WTC11 (cell line): ENCODE measurements at regions not wholly inside any gene's neighbourhood (a gene's known extent, or its start where the extent isn't known, plus 50 kb on each side); places are given as distances from the start of the nearest gene placed in this dataset.

ENCODE experiments used
- ATF2 ChIP-seq: sonication (generic); formaldehyde crosslinking; IDR thresholded peaks from 2 replicates; pipeline ENCODE4 v1.8.1; 2022; ENCODE audit warnings: low read depth, missing genetic modification reagents, borderline replicate concordance
- ATF3 ChIP-seq: sonication (generic); formaldehyde crosslinking; conservative IDR thresholded peaks from 2 replicates; pipeline ENCODE4 v1.8.1; 2022; ENCODE audit warnings: mild to moderate bottlenecking, missing genetic modification reagents
- CTCF ChIP-seq: fragments of 200-600 bp; IDR thresholded peaks from 2 replicates; pipeline ENCODE4 v1.8.0; 2022; ENCODE audit warnings: antibody characterized with exemption
- EMX1 ChIP-seq: fragments of 250-450 bp; sonication (Bioruptor Pico); IDR thresholded peaks from 2 replicates; pipeline ENCODE4 v1.8.0; 2021; ENCODE audit warnings: mild to moderate bottlenecking
- ESRRA ChIP-seq: sonication (generic); formaldehyde crosslinking; IDR thresholded peaks from 2 replicates; pipeline ENCODE4 v1.8.1; 2022; ENCODE audit warnings: mild to moderate bottlenecking, missing genetic modification reagents, borderline replicate concordance
- MAX ChIP-seq: sonication (generic); formaldehyde crosslinking; IDR thresholded peaks from 2 replicates; pipeline ENCODE4 v1.8.0; 2022; ENCODE audit warnings: mild to moderate bottlenecking, missing genetic modification reagents
- NFATC4 ChIP-seq: fragments of 250-450 bp; sonication (Bioruptor Pico); IDR thresholded peaks from 2 replicates; pipeline ENCODE4 v1.9.0; 2021; ENCODE audit warnings: mild to moderate bottlenecking
- NR3C1 ChIP-seq: sonication (generic); formaldehyde crosslinking; conservative IDR thresholded peaks from 2 replicates; pipeline ENCODE4 v1.8.1; 2023; ENCODE audit warnings: low read depth, mild to moderate bottlenecking, missing genetic modification reagents
- OVOL2 ChIP-seq: fragments of 250-450 bp; sonication (Bioruptor Pico); IDR thresholded peaks from 2 replicates; pipeline ENCODE4 v1.9.0; 2021; ENCODE audit warnings: mild to moderate bottlenecking, borderline replicate concordance
- USF1 ChIP-seq: sonication (generic); formaldehyde crosslinking; IDR thresholded peaks from 2 replicates; pipeline ENCODE4 v1.8.0; 2022; ENCODE audit warnings: mild to moderate bottlenecking, missing genetic modification reagents
- ZNF263 ChIP-seq: sonication (generic); formaldehyde crosslinking; IDR thresholded peaks from 2 replicates; pipeline ENCODE4 v1.8.1; 2022; ENCODE audit warnings: low read depth, mild to moderate bottlenecking, moderate library complexity, missing genetic modification reagents
- ZNF423 ChIP-seq: fragments of 250-450 bp; sonication (Bioruptor Pico); IDR thresholded peaks from 2 replicates; pipeline ENCODE4 v2.1.2; 2022; ENCODE audit warnings: mild to moderate bottlenecking, moderate library complexity

GRCh38 chr22:49492741-49493251 lies 334.9 kb downstream of the BRD1 start:
- no peak for TF ChIP-seq CTCF
- no peak for TF ChIP-seq ESRRA
- no peak for TF ChIP-seq ATF2
- TF ChIP-seq NR3C1 (CRISPR knock-in tag), result no peak
- no peak for TF ChIP-seq OVOL2 (CRISPR knock-in tag)
- no peak for TF ChIP-seq EMX1 (CRISPR knock-in tag)
- no peak for TF ChIP-seq ZNF263
- TF ChIP-seq NFATC4 (CRISPR knock-in tag), result no peak
- TF ChIP-seq MAX (CRISPR knock-in tag), result no peak
- no peak for TF ChIP-seq ZNF423 (CRISPR knock-in tag)
- TF ChIP-seq ATF3 (CRISPR knock-in tag), result no peak
- no peak for TF ChIP-seq USF1 (CRISPR knock-in tag)
